ENCODE measurements at regions not wholly inside any gene's neighbourhood (a gene's known extent, or its start where the extent isn't known, plus 50 kb on each side); places are given as distances from the start of the nearest gene placed in this dataset.

- TF ChIP-seq CTCF (IDR thresholded peaks at IDR 0.05; ENCODE audit: low read length) (no peak), EZH2 (IDR thresholded peaks at IDR 0.05; ENCODE audit: borderline replicate concordance, low read length) (no peak)
Observed at GRCh38 chr2:16216558-16216945, 276.2 kb downstream of the MYCN start.
